Keratinocyte (primary cell): ENCODE measurements at regions not wholly inside any gene's neighbourhood (a gene's known extent, or its start where the extent isn't known, plus 50 kb on each side); places are given as distances from the start of the nearest gene placed in this dataset.

Experiments used
- DNase-seq: peaks from one replicate; pipeline ENCODE4 v3.0.0-alpha.2; 2011; ENCODE audit warnings: low read depth, missing footprints, low spot score
- FAIRE-seq: peaks from 2 replicates; lab custom pipeline; 2011; peaks lifted over from hg19 to GRCh38; lab: Jason Lieb, UNC
- H2AFZ ChIP-seq: 2 replicates; pipeline ENCODE4 v1.6.0; 2012; ENCODE audit warnings: low read length, control low read depth, inconsistent platforms; ENCODE audit not compliant: control insufficient read depth
- H3K27ac ChIP-seq: 2 replicates; pipeline ENCODE4 v1.5.1; 2011; ENCODE audit warnings: low read length; ENCODE audit not compliant: control insufficient read depth, insufficient read depth
- H3K27me3 ChIP-seq: 3 replicates; pipeline ENCODE4 v1.6.0; 2011; ENCODE audit warnings: low read length; ENCODE audit not compliant: control insufficient read depth, insufficient read depth; ENCODE audit errors: extremely low read depth
- H3K36me3 ChIP-seq, 2 experiments: 2 replicates in 1 of 2; 3 replicates in 1 of 2; pipeline ENCODE4 v1.5.1; 2011; ENCODE audit warnings: low read length in 2 of 2, mild to moderate bottlenecking in 1 of 2; ENCODE audit not compliant: control insufficient read depth in 2 of 2, insufficient read depth in 2 of 2; ENCODE audit errors: extremely low read depth in 1 of 2
- H3K4me1 ChIP-seq: 3 replicates; pipeline ENCODE4 v1.5.1; 2011; ENCODE audit warnings: low read length; ENCODE audit not compliant: control insufficient read depth, insufficient read depth; ENCODE audit errors: extremely low read depth
- H3K4me2 ChIP-seq: 3 replicates; pipeline ENCODE4 v1.6.0; 2011; ENCODE audit warnings: low read depth, low read length; ENCODE audit not compliant: control insufficient read depth, insufficient read depth; ENCODE audit errors: extremely low read depth
- H3K4me3 ChIP-seq, 3 experiments: fragments of 200-600 bp in 1 of 3; sonication (generic) in 1 of 3; 2 replicates in 2 of 3; 3 replicates in 1 of 3; pipeline ENCODE4 v1.5.1; 2011 to 2016; ENCODE audit warnings: low read length in 3 of 3, mild to moderate bottlenecking in 3 of 3, control low read depth in 2 of 3, inconsistent platforms in 1 of 3, low read depth in 1 of 3, mixed read lengths in 1 of 3, mixed run types in 1 of 3, moderate library complexity in 1 of 3; ENCODE audit not compliant: control insufficient read depth in 2 of 3, insufficient read depth in 2 of 3; ENCODE audit errors: extremely low read depth in 1 of 3
- H3K79me2 ChIP-seq: 2 replicates; pipeline ENCODE4 v1.6.0; 2012; ENCODE audit warnings: low read length; ENCODE audit not compliant: control insufficient read depth, insufficient read depth
- H3K9ac ChIP-seq: 3 replicates; pipeline ENCODE4 v1.6.0; 2011; ENCODE audit warnings: low read length; ENCODE audit not compliant: control insufficient read depth, insufficient read depth; ENCODE audit errors: extremely low read depth
- H3K9me1 ChIP-seq: 3 replicates; pipeline ENCODE4 v1.6.0; 2011; ENCODE audit warnings: low read length; ENCODE audit not compliant: control insufficient read depth, insufficient read depth; ENCODE audit errors: extremely low read depth
- H3K9me3 ChIP-seq: 2 replicates; pipeline ENCODE4 v1.5.1; 2012; ENCODE audit warnings: low read depth, low read length; ENCODE audit not compliant: control insufficient read depth
- H4K20me1 ChIP-seq: 3 replicates; pipeline ENCODE4 v1.6.0; 2011; ENCODE audit warnings: low read length; ENCODE audit not compliant: control insufficient read depth, insufficient read depth; ENCODE audit errors: extremely low read depth
- CTCF ChIP-seq, 3 experiments: IDR thresholded peaks in 1 of 3; conservative IDR thresholded peaks in 1 of 3; optimal IDR thresholded peaks in 1 of 3; 2 replicates in 2 of 3; 3 replicates in 1 of 3; pipeline versions ENCODE3 to v1.5.1; 2011; ENCODE audit warnings: low read length in 3 of 3, mild to moderate bottlenecking in 3 of 3, moderate library complexity in 2 of 3, control low read depth in 1 of 3, inconsistent platforms in 1 of 3; ENCODE audit not compliant: insufficient read depth in 2 of 3; ENCODE audit errors: extremely low read depth in 1 of 3
- EZH2 ChIP-seq: IDR thresholded peaks from one replicate; pipeline ENCODE4 v1.6.1; 2012; ENCODE audit warnings: inconsistent platforms, mild to moderate bottlenecking, low read length, moderate library complexity
- dilution Hi-C: fragments of 300-500 bp; cut with MboI; formaldehyde crosslinking; loops from one replicate; pipeline ENCODE4 v1.7.0; 2020; ENCODE audit warnings: low sequenced_read_pairs; ENCODE audit not compliant: extremely low pct_ligation_motif_present

GRCh38 chr5:38079620-38080402, 178.5 kb upstream of the EGFLAM start:
- H3K9ac ChIP-seq = no peak overlapping the region
- no peaks in the 10 kb centered on the region for H3K27me3 ChIP-seq
- dilution Hi-C loops = no loop called here
- FAIRE-seq (no peak), DNase-seq (no peak)
- H3K36me3 ChIP-seq = no peaks in the 10 kb centered on the region
- H3K79me2 ChIP-seq = no peaks in the 10 kb centered on the region
- no peak overlapping the region for H3K27ac ChIP-seq
- H3K9me1 ChIP-seq = no peaks in the 10 kb centered on the region
- peaks cover 6% of the 10 kb centered on the region for H3K4me1 ChIP-seq
- no peak overlapping the region for H2AFZ ChIP-seq
- no peak overlapping the region for H3K4me2 ChIP-seq
- no peak for TF ChIP-seq CTCF (optimal IDR thresholded peaks at IDR 0.05 in 1 of 3, IDR thresholded peaks at IDR 0.05 in 1 of 3, conservative IDR thresholded peaks at IDR 0.05 in 1 of 3; ENCODE audit: extremely low read depth in 1 of 3, insufficient read depth in 2 of 3, low read length in 3 of 3)
- TF ChIP-seq EZH2 = no peak
- H4K20me1 ChIP-seq = no peaks in the 10 kb centered on the region
- no peak overlapping the region for H3K4me3 ChIP-seq
- H3K9me3 ChIP-seq = no peaks in the 10 kb centered on the region

GRCh38 chr5:38078161-38078560, 180.2 kb upstream of the EGFLAM start:
- Histone ChIP-seq H3K9me1 (no peaks in the 10 kb centered on the region), H3K79me2 (no peaks in the 10 kb centered on the region), H3K9ac (no peak overlapping the region), H2AFZ (no peak overlapping the region), H3K4me2 (no peak overlapping the region), H3K9me3 (no peaks in the 10 kb centered on the region), H3K4me3 (no peak overlapping the region), H3K27ac (no peak overlapping the region), H3K36me3 (no peaks in the 10 kb centered on the region), H4K20me1 (no peaks in the 10 kb centered on the region), H3K27me3 (no peaks in the 10 kb centered on the region), H3K4me1 (peaks cover 6% of the 10 kb centered on the region)
- FAIRE-seq (no peak), DNase-seq (no peak)
- TF ChIP-seq CTCF (optimal IDR thresholded peaks at IDR 0.05 in 1 of 3, IDR thresholded peaks at IDR 0.05 in 1 of 3, conservative IDR thresholded peaks at IDR 0.05 in 1 of 3; ENCODE audit: extremely low read depth in 1 of 3, insufficient read depth in 2 of 3, low read length in 3 of 3) (no peak), EZH2 (no peak)
- dilution Hi-C loops = no loop called here
